ENCODE measurements at regions not wholly inside any gene's neighbourhood (a gene's known extent, or its start where the extent isn't known, plus 50 kb on each side); places are given as distances from the start of the nearest gene placed in this dataset.

- TF ChIP-seq CTCF (conservative IDR thresholded peaks at IDR 0.05; ENCODE audit: low read length) (no peak), EZH2phosphoT487 (IDR thresholded peaks at IDR 0.05; ENCODE audit: borderline replicate concordance) (no peak)
Measured at GRCh38 chr15:69693059-69693458, 240.4 kb downstream of the RPLP1 start.

Measured in Loucy (cell line).